Liver (tissue), 6 donors: ENCODE measurements at regions not wholly inside any gene's neighbourhood (a gene's known extent, or its start where the extent isn't known, plus 50 kb on each side); places are given as distances from the start of the nearest gene placed in this dataset.

Experiments
- DNase-seq: peaks from one replicate; pipeline ENCODE4 v3.0.0-alpha.2; 2017; ENCODE audit warnings: low spot score
- H3K27ac ChIP-seq, 2 donors: one replicate each; pipeline ENCODE4 v1.7.0; 2013; ENCODE audit warnings: inconsistent platforms in 2 of 2, low read length in 2 of 2, control low read depth in 1 of 2, low read depth in 1 of 2, mild to moderate bottlenecking in 1 of 2
- H3K27me3 ChIP-seq, 4 donors: one replicate each; pipeline versions ENCODE4 v1.6.1 to v1.7.0; 2013; ENCODE audit warnings: low read length in 3 of 4, inconsistent platforms in 1 of 4, mild to moderate bottlenecking in 1 of 4, moderate library complexity in 1 of 4; ENCODE audit not compliant: control insufficient read depth in 4 of 4, insufficient read depth in 4 of 4
- H3K36me3 ChIP-seq, 4 donors: one replicate each; pipeline versions ENCODE4 v1.6.1 to v1.7.0; 2013; ENCODE audit warnings: low read length in 3 of 4, mild to moderate bottlenecking in 3 of 4, low read depth in 1 of 4, moderate library complexity in 1 of 4; ENCODE audit not compliant: control insufficient read depth in 4 of 4, insufficient read depth in 3 of 4
- H3K4me1 ChIP-seq, 4 donors: one replicate each; pipeline versions ENCODE4 v1.6.1 to v1.7.0; 2013; ENCODE audit warnings: low read length in 3 of 4, mild to moderate bottlenecking in 3 of 4, moderate library complexity in 1 of 4; ENCODE audit not compliant: control insufficient read depth in 4 of 4, insufficient read depth in 4 of 4
- H3K4me3 ChIP-seq, 3 donors: one replicate each; pipeline versions ENCODE4 v1.6.1 to v1.7.0; 2013; ENCODE audit warnings: low read length in 3 of 3, control low read depth in 1 of 3, low read depth in 1 of 3, mild to moderate bottlenecking in 1 of 3
- H3K9ac ChIP-seq, 2 donors: one replicate each; pipeline ENCODE4 v1.7.0; 2013; ENCODE audit warnings: low read length in 2 of 2, mild to moderate bottlenecking in 2 of 2, moderate library complexity in 2 of 2, control low read depth in 1 of 2, low read depth in 1 of 2
- H3K9me3 ChIP-seq, 4 donors: one replicate each; pipeline versions ENCODE4 v1.6.1 to v1.7.0; 2013; ENCODE audit warnings: low read length in 3 of 4; ENCODE audit not compliant: control insufficient read depth in 4 of 4
- EGR1 ChIP-seq, 2 donors: IDR thresholded peaks; 2 replicates each; pipeline ENCODE4 v1.6.1; 2016 to 2018; ENCODE audit warnings: antibody characterized with exemption in 2 of 2, low read depth in 2 of 2
- FOXA1 ChIP-seq: IDR thresholded peaks from 2 replicates; pipeline ENCODE4 v1.6.1; 2016; ENCODE audit warnings: antibody characterized with exemption
- FOXA2 ChIP-seq: IDR thresholded peaks from 2 replicates; pipeline ENCODE4 v1.6.1; 2016; ENCODE audit warnings: antibody characterized with exemption
- GABPA ChIP-seq, 2 donors: IDR thresholded peaks in 1 of 2; conservative IDR thresholded peaks in 1 of 2; 2 replicates each; pipeline ENCODE4 v1.6.1; 2016; ENCODE audit warnings: antibody characterized with exemption in 2 of 2, mild to moderate bottlenecking in 1 of 2, moderate library complexity in 1 of 2
- HNF4A ChIP-seq, 2 donors: conservative IDR thresholded peaks; 2 replicates each; pipeline ENCODE4 v1.6.1; 2016; ENCODE audit warnings: antibody characterized with exemption in 2 of 2, mild to moderate bottlenecking in 2 of 2
- HNF4G ChIP-seq: IDR thresholded peaks from 2 replicates; pipeline ENCODE4 v1.6.1; 2016; ENCODE audit warnings: antibody characterized with exemption
- JUND ChIP-seq, 2 donors: IDR thresholded peaks; 2 replicates each; pipeline ENCODE4 v1.6.1; 2016; ENCODE audit warnings: antibody characterized with exemption in 2 of 2
- MAX ChIP-seq: IDR thresholded peaks from 2 replicates; pipeline ENCODE4 v1.6.1; 2016; ENCODE audit warnings: antibody characterized with exemption
- NR2F2 ChIP-seq: IDR thresholded peaks from 2 replicates; pipeline ENCODE4 v1.6.1; 2016; ENCODE audit warnings: antibody characterized with exemption
- RAD21 ChIP-seq, 2 donors: IDR thresholded peaks; 2 replicates each; pipeline ENCODE4 v1.6.1; 2016; ENCODE audit warnings: antibody characterized with exemption in 2 of 2, mild to moderate bottlenecking in 2 of 2
- REST ChIP-seq: IDR thresholded peaks from 2 replicates; pipeline ENCODE4 v1.6.1; 2016; ENCODE audit warnings: antibody characterized with exemption, mild to moderate bottlenecking
- RXRA ChIP-seq, 2 donors: IDR thresholded peaks; 2 replicates each; pipeline ENCODE4 v1.6.1; 2017 to 2018; ENCODE audit warnings: antibody characterized with exemption in 2 of 2, mild to moderate bottlenecking in 1 of 2
- SP1 ChIP-seq: IDR thresholded peaks from 2 replicates; pipeline ENCODE4 v1.6.1; 2018; ENCODE audit warnings: antibody characterized with exemption, mild to moderate bottlenecking
- TAF1 ChIP-seq: conservative IDR thresholded peaks from 2 replicates; pipeline ENCODE4 v1.6.1; 2016; ENCODE audit warnings: antibody characterized with exemption, mild to moderate bottlenecking
- YY1 ChIP-seq: IDR thresholded peaks from 2 replicates; pipeline ENCODE4 v1.6.1; 2016; ENCODE audit warnings: antibody characterized with exemption, mild to moderate bottlenecking
- TF ChIP-seq, protein P1 (sequence below): IDR thresholded peaks from 2 replicates; pipeline ENCODE4 v1.6.1; 2016; ENCODE audit warnings: antibody characterized with exemption
- TF ChIP-seq, protein P2 (sequence below): IDR thresholded peaks from 2 replicates; pipeline ENCODE4 v1.6.1; 2016; ENCODE audit warnings: antibody characterized with exemption
- donor health status: healthy.
- donor health status: healthy.
- donor health status: healthy.

DNA sequence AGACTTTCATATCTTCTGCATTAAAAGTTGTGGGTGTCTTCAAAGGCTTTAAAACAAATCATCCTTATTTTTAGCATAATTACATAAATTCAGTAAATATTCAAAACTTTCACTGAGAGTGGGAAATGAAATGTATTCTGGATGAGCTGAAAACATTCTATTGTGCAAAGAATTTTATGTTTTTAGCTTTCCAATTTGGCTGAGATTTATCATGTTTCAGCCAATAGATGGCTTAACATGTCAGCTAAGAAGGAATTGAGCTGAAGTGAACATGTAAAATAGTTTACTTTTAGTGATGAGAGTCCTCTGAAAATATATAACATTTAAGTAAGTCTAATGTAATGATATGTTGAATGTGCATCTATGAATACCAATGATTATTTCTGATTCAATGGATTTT is 213.5 kb upstream of the GIMD1 start:
- Histone ChIP-seq H3K4me3 (no peak overlapping the region), H3K9me3 (no peaks in the 10 kb centered on the region), H3K9ac (no peak overlapping the region), H3K27me3 (no peaks in the 10 kb centered on the region), H3K27ac (no peak overlapping the region), H3K36me3 (no peaks in the 10 kb centered on the region), H3K4me1 (no peaks in the 10 kb centered on the region)
- no peak for TF ChIP-seq HNF4A (conservative IDR thresholded peaks at IDR 0.05)
- TF ChIP-seq NR2F2 = no peak
- no peak for TF ChIP-seq YY1
- no peak for TF ChIP-seq JUND (IDR thresholded peaks at IDR 0.05)
- TF ChIP-seq MAX = no peak
- TF ChIP-seq FOXA1 = no peak
- TF ChIP-seq RXRA (IDR thresholded peaks at IDR 0.05) = no peak
- TF ChIP-seq, protein P1, sequence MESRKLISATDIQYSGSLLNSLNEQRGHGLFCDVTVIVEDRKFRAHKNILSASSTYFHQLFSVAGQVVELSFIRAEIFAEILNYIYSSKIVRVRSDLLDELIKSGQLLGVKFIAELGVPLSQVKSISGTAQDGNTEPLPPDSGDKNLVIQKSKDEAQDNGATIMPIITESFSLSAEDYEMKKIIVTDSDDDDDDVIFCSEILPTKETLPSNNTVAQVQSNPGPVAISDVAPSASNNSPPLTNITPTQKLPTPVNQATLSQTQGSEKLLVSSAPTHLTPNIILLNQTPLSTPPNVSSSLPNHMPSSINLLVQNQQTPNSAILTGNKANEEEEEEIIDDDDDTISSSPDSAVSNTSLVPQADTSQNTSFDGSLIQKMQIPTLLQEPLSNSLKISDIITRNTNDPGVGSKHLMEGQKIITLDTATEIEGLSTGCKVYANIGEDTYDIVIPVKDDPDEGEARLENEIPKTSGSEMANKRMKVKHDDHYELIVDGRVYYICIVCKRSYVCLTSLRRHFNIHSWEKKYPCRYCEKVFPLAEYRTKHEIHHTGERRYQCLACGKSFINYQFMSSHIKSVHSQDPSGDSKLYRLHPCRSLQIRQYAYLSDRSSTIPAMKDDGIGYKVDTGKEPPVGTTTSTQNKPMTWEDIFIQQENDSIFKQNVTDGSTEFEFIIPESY = no peak
- TF ChIP-seq GABPA (IDR thresholded peaks at IDR 0.05 in 1 of 2, conservative IDR thresholded peaks at IDR 0.05 in 1 of 2) = no peak
- TF ChIP-seq HNF4G = no peak
- no peak for TF ChIP-seq SP1
- DNase-seq = no peak

GRCh38 chr4:106579236-106579635 is 210.7 kb upstream of the GIMD1 start:
- no peak overlapping the region for H3K9ac ChIP-seq
- no peak for DNase-seq
- no peak overlapping the region for H3K27ac ChIP-seq
- no peaks in the 10 kb centered on the region for H3K9me3 ChIP-seq
- H3K36me3 ChIP-seq = no peaks in the 10 kb centered on the region
- TF ChIP-seq, protein P2, sequence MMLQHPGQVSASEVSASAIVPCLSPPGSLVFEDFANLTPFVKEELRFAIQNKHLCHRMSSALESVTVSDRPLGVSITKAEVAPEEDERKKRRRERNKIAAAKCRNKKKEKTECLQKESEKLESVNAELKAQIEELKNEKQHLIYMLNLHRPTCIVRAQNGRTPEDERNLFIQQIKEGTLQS = no peak
- no peak for TF ChIP-seq RAD21 (IDR thresholded peaks at IDR 0.05)
- no peak for TF ChIP-seq YY1
- TF ChIP-seq EGR1 (IDR thresholded peaks at IDR 0.05; ENCODE audit: low read depth in 2 of 2) = no peak
- no peak for TF ChIP-seq NR2F2
- no peak for TF ChIP-seq SP1
- no peak for TF ChIP-seq FOXA2
- TF ChIP-seq HNF4A (conservative IDR thresholded peaks at IDR 0.05) = no peak
- no peak for TF ChIP-seq FOXA1
- TF ChIP-seq REST = no peak
- TF ChIP-seq HNF4G = no peak
- TF ChIP-seq TAF1 = no peak
- no peaks in the 10 kb centered on the region for H3K4me1 ChIP-seq
- no peak overlapping the region for H3K4me3 ChIP-seq
- H3K27me3 ChIP-seq = no peaks in the 10 kb centered on the region
